Raji (cell line): ENCODE measurements at regions not wholly inside any gene's neighbourhood (a gene's known extent, or its start where the extent isn't known, plus 50 kb on each side); places are given as distances from the start of the nearest gene placed in this dataset.

Experiments used
- POLR2A ChIP-seq: IDR thresholded peaks from 2 replicates; pipeline ENCODE4 v1.6.1; 2011; ENCODE audit warnings: low read depth, low read length, control low read depth; ENCODE audit not compliant: insufficient read depth

- TF ChIP-seq POLR2A: no peak
Measured at GRCh38 chr21:25381936-25382452, 225.3 kb downstream of the MRPL39 start.

GRCh38 chr21:25375675-25376074, 231.6 kb downstream of the MRPL39 start:
- no peak for TF ChIP-seq POLR2A

- TF ChIP-seq POLR2A: no peak
Measured at GRCh38 chr21:25373126-25374082, 233.9 kb downstream of the MRPL39 start.

- TF ChIP-seq POLR2A: no peak
Measured at GRCh38 chr21:25371841-25372425, 235.3 kb downstream of the MRPL39 start.

- TF ChIP-seq POLR2A: no peak
Measured at GRCh38 chr21:25370311-25370744, 237.0 kb downstream of the MRPL39 start.

GRCh38 chr21:25369524-25370300, 237.6 kb downstream of the MRPL39 start:
- no peak for TF ChIP-seq POLR2A

- no peak for TF ChIP-seq POLR2A
Measured at GRCh38 chr21:25368531-25368930, 238.8 kb downstream of the MRPL39 start.

GRCh38 chr21:25366116-25366515, 241.2 kb downstream of the MRPL39 start:
- TF ChIP-seq POLR2A: no peak

GRCh38 chr21:25362375-25363267, 244.7 kb downstream of the MRPL39 start:
- TF ChIP-seq POLR2A: no peak

- TF ChIP-seq POLR2A: no peak
Measured at GRCh38 chr21:25361765-25362164, 245.5 kb downstream of the MRPL39 start.

- no peak for TF ChIP-seq POLR2A
Measured at GRCh38 chr21:25361097-25361496, 246.2 kb downstream of the MRPL39 start.

GRCh38 chr21:25360593-25360992, 246.7 kb downstream of the MRPL39 start:
- no peak for TF ChIP-seq POLR2A

GRCh38 chr21:25359724-25360123, 247.6 kb downstream of the MRPL39 start:
- TF ChIP-seq POLR2A: no peak

GRCh38 chr21:25350056-25350455, 257.2 kb downstream of the MRPL39 start:
- no peak for TF ChIP-seq POLR2A

- no peak for TF ChIP-seq POLR2A
Measured at GRCh38 chr21:25343774-25344545, 263.3 kb downstream of the MRPL39 start.
